ENCODE measurements at regions not wholly inside any gene's neighbourhood (a gene's known extent, or its start where the extent isn't known, plus 50 kb on each side); places are given as distances from the start of the nearest gene placed in this dataset.

GRCh38 chr5:51983161-51983560, 599.9 kb downstream of the ISL1 start:
- no peak for TF ChIP-seq TCF12 (IDR thresholded peaks at IDR 0.05; ENCODE audit: low read depth, low read length)
- no peak for TF ChIP-seq POLR2A (IDR thresholded peaks at IDR 0.05; ENCODE audit: low read depth, low read length)
- TF ChIP-seq PBX3 (IDR thresholded peaks at IDR 0.05; ENCODE audit: insufficient replicate concordance, low read depth, low read length) = no peak
- no peak for TF ChIP-seq TAF1 (IDR thresholded peaks at IDR 0.05; ENCODE audit: borderline replicate concordance, low read depth, low read length)

Measured in GM12878 (cell line).